GM12873 (cell line): ENCODE measurements at regions not wholly inside any gene's neighbourhood (a gene's known extent, or its start where the extent isn't known, plus 50 kb on each side); places are given as distances from the start of the nearest gene placed in this dataset.

ENCODE experiments used
- CTCF ChIP-seq: IDR thresholded peaks from 2 replicates; pipeline ENCODE4 v1.5.1; 2012; ENCODE audit warnings: low read depth, mild to moderate bottlenecking, moderate library complexity, low read length, control low read depth; ENCODE audit not compliant: insufficient read depth; ENCODE audit errors: missing control alignments

GRCh38 chr12:67526129-67526528, 122.4 kb upstream of the DYRK2 start:
- no peak for TF ChIP-seq CTCF

- TF ChIP-seq CTCF: no peak
Measured at GRCh38 chr12:67531051-67531450, 117.5 kb upstream of the DYRK2 start.

- TF ChIP-seq CTCF: no peak
Measured at GRCh38 chr12:67531501-67531900, 117.0 kb upstream of the DYRK2 start.

GRCh38 chr12:67533159-67533558, 115.4 kb upstream of the DYRK2 start:
- TF ChIP-seq CTCF: no peak

- no peak for TF ChIP-seq CTCF
Measured at GRCh38 chr12:67534046-67534445, 114.5 kb upstream of the DYRK2 start.

GRCh38 chr12:67534681-67535080, 113.9 kb upstream of the DYRK2 start:
- TF ChIP-seq CTCF: no peak

- no peak for TF ChIP-seq CTCF
Measured at GRCh38 chr12:67535176-67535575, 113.4 kb upstream of the DYRK2 start.
